Thymus (tissue), 11 donors: ENCODE measurements at regions not wholly inside any gene's neighbourhood (a gene's known extent, or its start where the extent isn't known, plus 50 kb on each side); places are given as distances from the start of the nearest gene placed in this dataset.

ENCODE experiments used
- DNase-seq, 9 donors: peaks; one replicate each; pipeline ENCODE4 v3.0.0-alpha.2; 2013; ENCODE audit warnings: low spot score in 9 of 9, low read depth in 6 of 9, missing footprints in 1 of 9
- H3K27ac ChIP-seq, 2 donors: one replicate each; pipeline ENCODE4 v1.5.1; 2013; ENCODE audit warnings: control low read depth in 1 of 2, low read depth in 1 of 2, low read length in 1 of 2, mild to moderate bottlenecking in 1 of 2, moderate library complexity in 1 of 2
- H3K27me3 ChIP-seq, 2 donors: one replicate each; pipeline ENCODE4 v1.5.1; 2013; ENCODE audit warnings: low read length in 1 of 2; ENCODE audit not compliant: control insufficient read depth in 2 of 2, insufficient read depth in 1 of 2
- H3K36me3 ChIP-seq, 2 donors: one replicate each; pipeline ENCODE4 v1.5.1; 2013; ENCODE audit warnings: low read length in 1 of 2, mild to moderate bottlenecking in 1 of 2, moderate library complexity in 1 of 2; ENCODE audit not compliant: control insufficient read depth in 2 of 2, insufficient read depth in 2 of 2
- H3K4me1 ChIP-seq, 2 donors: one replicate each; pipeline ENCODE4 v1.5.1; 2013; ENCODE audit warnings: low read length in 2 of 2; ENCODE audit not compliant: control insufficient read depth in 2 of 2, insufficient read depth in 2 of 2
- H3K4me3 ChIP-seq, 2 donors: one replicate each; pipeline ENCODE4 v1.5.1; 2013; ENCODE audit warnings: low read length in 2 of 2, control low read depth in 1 of 2, mild to moderate bottlenecking in 1 of 2
- H3K9me3 ChIP-seq, 2 donors: one replicate each; pipeline ENCODE4 v1.5.1; 2013; ENCODE audit warnings: low read length in 1 of 2, mild to moderate bottlenecking in 1 of 2; ENCODE audit not compliant: control insufficient read depth in 2 of 2, insufficient read depth in 1 of 2
- WGBS: extraction: QIAGEN DNeasy Blood & Tissue Kit; methylation state at CpG from one replicate; pipeline ENCODE4 v1.1.7; 2013; 5-methylcytosine and 5-hydroxymethylcytosine counted together
- donor health status: healthy.

DNA sequence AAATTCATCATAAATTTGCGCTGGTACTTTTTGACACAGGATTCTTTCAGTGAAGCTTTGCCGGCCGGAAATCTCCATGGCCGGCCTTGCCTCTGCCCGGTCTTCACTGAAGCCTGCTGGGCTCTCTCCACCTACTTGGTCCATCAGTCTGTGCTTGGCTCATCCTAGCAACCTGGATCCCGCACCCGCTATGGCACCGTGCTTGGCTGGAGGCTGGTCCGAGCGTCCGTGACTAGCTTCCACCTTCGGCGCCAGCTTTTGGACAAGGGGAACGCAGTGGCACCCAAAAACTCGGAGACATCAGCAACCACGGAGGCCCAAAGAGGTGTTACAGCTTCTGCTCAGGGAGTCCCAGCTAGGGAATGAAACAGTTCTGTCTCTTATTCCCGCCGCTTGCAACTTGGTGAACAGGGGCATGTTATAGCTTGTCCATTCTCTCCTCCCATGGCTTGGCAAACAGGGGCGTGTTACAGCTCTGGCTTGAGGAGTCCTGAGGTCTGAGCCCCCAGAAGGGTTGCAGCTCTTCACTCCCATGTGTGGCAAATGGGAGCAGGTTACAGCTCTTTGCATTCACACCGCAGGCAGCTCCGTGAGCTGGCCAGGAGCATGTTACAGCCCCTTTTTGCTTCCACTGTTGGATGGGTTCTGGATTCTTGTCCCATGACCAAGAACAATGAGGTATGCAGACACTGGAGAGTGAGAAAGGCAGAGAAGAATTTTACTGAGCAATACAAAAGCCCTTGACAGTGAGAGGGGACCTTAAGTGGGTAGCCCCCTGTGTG is 204.2 kb downstream of the DIPK2A start:
- Histone ChIP-seq H3K4me1 (no peaks in the 10 kb centered on the region), H3K36me3 (no peaks in the 10 kb centered on the region), H3K27me3 (no peaks in the 10 kb centered on the region), H3K9me3 (peaks cover 0 to 6% of the 10 kb centered on the region in 2 donors), H3K4me3 (no peak overlapping the region), H3K27ac (no peak overlapping the region)
- 98% methylated on average over 21 of the region's 21 CpGs for WGBS
- no peak for DNase-seq

DNA sequence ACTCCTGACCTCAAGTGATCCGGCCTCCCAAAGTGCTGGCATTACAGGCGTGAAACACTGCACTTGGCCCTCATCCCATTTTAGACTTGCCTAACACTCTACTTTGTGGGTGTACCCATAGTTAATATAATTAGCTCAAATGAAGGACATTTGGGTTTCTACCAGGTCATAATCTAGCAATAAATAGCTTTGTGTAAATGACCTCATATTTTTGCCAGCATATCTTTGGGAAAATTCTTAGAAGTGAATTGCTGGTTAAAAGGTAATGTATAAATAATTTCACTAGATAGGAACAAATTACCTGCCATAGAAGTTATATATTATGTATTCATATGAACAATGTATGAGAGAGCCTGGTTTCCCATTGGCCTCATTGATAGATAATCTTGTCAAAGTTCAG is 206.0 kb downstream of the DIPK2A start:
- Histone ChIP-seq H3K9me3 (peaks cover 0 to 6% of the 10 kb centered on the region in 2 donors), H3K4me1 (no peaks in the 10 kb centered on the region), H3K36me3 (no peaks in the 10 kb centered on the region), H3K4me3 (no peak overlapping the region), H3K27me3 (no peaks in the 10 kb centered on the region), H3K27ac (no peak overlapping the region)
- WGBS: 100% methylated on average over 2 of the region's 2 CpGs
- no peak for DNase-seq

DNA sequence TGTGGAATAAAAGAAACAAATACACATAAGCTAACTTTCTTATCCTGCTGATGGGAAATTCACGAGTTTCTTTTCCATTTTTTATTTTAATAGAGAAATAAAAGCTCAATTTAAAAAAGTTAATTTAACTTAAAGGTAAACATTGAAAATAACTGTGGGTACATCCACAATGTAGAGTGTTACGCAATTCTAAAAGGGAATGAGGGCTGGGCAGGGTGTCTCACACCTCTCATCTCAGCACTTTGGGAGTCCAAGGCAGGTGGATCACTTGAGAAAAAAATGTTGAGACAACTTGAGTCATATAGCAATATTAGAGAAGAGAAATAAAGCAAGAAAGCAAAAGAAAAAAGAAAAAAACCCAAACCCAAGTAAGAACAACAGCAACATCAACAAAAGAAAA is 207.0 kb downstream of the DIPK2A start:
- Histone ChIP-seq H3K36me3 (no peaks in the 10 kb centered on the region), H3K27me3 (no peaks in the 10 kb centered on the region), H3K4me3 (no peak overlapping the region), H3K9me3 (peaks cover 0 to 6% of the 10 kb centered on the region in 2 donors), H3K27ac (no peak overlapping the region), H3K4me1 (no peaks in the 10 kb centered on the region)
- DNase-seq: no peak
- 93% methylated on average over 2 of the region's 2 CpGs for WGBS

DNA sequence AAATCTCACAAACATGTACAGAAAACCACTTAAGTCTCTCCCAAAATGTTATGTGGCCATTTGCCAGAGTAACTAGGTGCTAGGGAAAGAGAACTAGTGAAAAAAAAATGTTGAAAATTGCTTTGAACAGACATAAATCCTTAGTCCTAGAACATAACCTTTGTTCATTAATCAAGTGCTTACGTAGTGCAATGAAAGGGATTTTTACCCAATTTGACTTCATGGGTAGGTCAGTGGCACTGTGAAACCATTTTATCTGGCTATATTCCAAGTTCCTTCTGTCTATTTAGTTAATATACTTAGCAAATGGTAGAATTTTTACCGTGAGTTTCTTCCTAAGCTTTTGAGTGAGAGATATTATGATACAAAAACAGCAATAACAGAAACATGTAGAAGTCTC is 209.4 kb downstream of the DIPK2A start:
- no peak for DNase-seq
- peak overlapping the region in 1 of 2 donors; percentile 33 for H3K27ac ChIP-seq
- 92% methylated on average over 2 of the region's 2 CpGs for WGBS
- no peaks in the 10 kb centered on the region for H3K4me1 ChIP-seq
- no peaks in the 10 kb centered on the region for H3K36me3 ChIP-seq
- no peaks in the 10 kb centered on the region for H3K27me3 ChIP-seq
- no peaks in the 10 kb centered on the region for H3K9me3 ChIP-seq
- no peak overlapping the region for H3K4me3 ChIP-seq

DNA sequence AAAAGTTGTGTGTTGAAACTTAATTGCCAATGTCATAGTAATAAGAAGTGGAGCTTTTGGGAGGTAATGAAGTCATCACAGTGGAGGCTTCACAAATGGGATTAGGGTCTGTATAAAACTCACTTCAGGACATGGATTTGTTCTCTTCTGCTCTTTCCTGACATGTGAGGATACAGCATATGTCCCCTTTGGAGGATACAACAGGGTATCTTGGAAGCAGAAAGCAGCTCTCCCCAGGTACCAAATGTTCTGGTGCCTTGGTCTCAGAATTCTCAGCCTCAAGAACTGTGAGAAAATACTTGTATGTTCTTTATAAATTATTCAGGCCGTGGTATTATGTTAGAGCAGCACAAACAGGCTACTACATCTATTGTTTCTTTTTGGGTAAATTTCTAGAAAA is 210.9 kb downstream of the DIPK2A start:
- H3K4me1 ChIP-seq: no peaks in the 10 kb centered on the region
- H3K4me3 ChIP-seq: no peak overlapping the region
- no peak overlapping the region for H3K27ac ChIP-seq
- DNase-seq: no peak
- no peaks in the 10 kb centered on the region for H3K27me3 ChIP-seq
- H3K36me3 ChIP-seq: no peaks in the 10 kb centered on the region
- WGBS: 87% methylated on average over 1 of the region's 1 CpG
- no peaks in the 10 kb centered on the region for H3K9me3 ChIP-seq

DNA sequence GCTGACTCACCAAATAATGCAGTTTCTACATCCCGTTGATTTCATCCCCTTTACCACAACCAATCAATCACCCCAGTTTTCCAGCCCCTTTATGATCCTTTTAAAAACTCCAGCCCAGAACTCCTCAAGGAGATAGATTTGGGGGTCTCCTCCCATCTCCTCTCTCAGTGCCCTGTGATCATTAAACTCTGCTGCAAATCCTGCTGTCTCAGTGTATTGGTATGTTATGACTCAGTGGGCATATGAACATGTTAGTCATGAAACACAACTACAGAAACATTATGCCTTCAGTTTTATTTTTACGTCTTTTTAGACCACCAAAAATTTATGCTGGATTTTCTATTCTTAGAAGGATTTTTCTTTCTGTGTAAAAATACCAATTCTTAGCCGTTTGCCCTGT is 213.7 kb downstream of the DIPK2A start:
- Histone ChIP-seq H3K27ac (no peak overlapping the region), H3K36me3 (no peaks in the 10 kb centered on the region), H3K27me3 (no peaks in the 10 kb centered on the region), H3K4me1 (no peaks in the 10 kb centered on the region), H3K4me3 (no peak overlapping the region), H3K9me3 (no peaks in the 10 kb centered on the region)
- 96% methylated on average over 3 of the region's 3 CpGs for WGBS
- no peak for DNase-seq

DNA sequence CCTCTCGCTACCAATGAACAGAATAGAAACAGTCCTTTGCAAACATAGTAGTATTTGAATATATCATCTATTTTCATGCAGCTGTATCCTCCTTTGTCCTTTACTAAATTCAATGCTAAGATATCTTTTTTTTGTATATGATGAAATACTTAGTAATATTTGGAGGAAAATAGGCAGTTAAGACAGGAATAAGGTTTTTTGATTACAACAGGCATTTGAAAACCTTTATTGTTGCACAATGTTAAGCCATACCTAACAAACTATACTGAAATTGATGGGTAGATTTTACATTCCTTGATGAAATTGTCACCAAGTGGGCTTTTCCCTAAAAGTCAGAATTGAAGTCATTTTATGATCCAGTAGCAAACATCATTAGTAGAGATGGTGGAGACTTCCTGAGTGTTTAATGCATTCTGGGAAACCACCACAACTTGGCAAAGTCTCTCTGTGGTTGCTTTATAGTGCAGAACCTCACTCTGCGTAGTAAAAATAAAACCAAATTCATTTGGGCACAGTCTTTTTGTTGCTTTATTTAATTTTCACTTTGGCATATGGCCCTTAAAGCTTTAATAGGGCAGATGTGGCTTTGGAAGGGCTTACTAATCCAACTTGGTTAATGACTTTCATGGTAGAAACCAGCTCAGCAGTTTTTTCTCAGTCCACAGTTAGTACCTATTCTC is 216.0 kb downstream of the DIPK2A start:
- Histone ChIP-seq H3K9me3 (no peaks in the 10 kb centered on the region), H3K27ac (no peak overlapping the region), H3K4me3 (no peak overlapping the region), H3K36me3 (no peaks in the 10 kb centered on the region), H3K27me3 (no peaks in the 10 kb centered on the region), H3K4me1 (no peaks in the 10 kb centered on the region)
- peak in 1 of 9 donors; percentile 20 for DNase-seq
- 61% methylated on average over 2 of the region's 2 CpGs for WGBS

DNA sequence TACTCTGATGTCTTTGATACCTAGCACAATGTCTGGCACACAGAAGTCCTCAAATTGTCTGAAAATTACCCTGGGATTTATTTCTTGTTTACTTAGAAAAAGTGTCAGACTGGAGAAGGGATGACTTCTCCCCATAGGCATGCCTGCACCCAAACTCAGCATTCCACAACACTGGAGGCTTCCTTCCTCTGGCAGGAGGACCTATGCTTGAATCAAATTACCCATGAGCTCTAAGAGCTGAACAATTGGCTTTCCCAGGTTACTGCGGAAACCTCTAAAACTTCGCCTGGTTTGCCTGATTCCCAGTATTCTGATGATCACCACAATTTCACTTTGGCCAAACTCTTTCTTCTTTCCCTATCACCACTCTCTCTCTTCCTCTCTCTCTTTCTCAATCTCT is 217.4 kb downstream of the DIPK2A start:
- H3K9me3 ChIP-seq: peaks cover 0 to 3% of the 10 kb centered on the region in 2 donors
- H3K27me3 ChIP-seq: no peaks in the 10 kb centered on the region
- no peak for DNase-seq
- H3K27ac ChIP-seq: no peak overlapping the region
- H3K36me3 ChIP-seq: no peaks in the 10 kb centered on the region
- WGBS: 96% methylated on average over 2 of the region's 2 CpGs
- H3K4me3 ChIP-seq: no peak overlapping the region
- no peaks in the 10 kb centered on the region for H3K4me1 ChIP-seq

DNA sequence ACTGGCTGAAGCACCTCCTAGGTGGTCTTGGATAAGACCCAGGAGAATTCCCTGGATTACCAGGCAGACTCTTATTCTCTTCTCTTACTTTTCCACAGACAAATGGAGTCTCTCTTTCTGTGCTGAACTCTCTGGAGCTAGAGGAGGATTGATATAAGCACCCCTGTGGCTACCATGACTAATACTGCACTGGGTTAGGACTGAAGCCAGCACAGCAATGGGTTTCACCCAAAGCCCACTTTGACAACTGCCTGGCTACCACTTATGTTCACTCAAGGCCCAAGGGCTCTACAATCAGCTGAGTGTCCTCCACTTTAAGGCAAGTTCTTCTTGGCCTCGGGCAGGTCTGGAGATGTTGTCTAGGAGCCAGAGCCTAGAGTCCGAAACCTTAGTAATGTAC is 225.5 kb downstream of the DIPK2A start:
- H3K36me3 ChIP-seq: no peaks in the 10 kb centered on the region
- peaks cover 0 to 3% of the 10 kb centered on the region in 2 donors for H3K9me3 ChIP-seq
- 94% methylated on average over 2 of the region's 2 CpGs for WGBS
- no peaks in the 10 kb centered on the region for H3K4me1 ChIP-seq
- H3K27ac ChIP-seq: no peak overlapping the region
- H3K4me3 ChIP-seq: no peak overlapping the region
- no peak for DNase-seq
- no peaks in the 10 kb centered on the region for H3K27me3 ChIP-seq
